ENCODE measurements at regions not wholly inside any gene's neighbourhood (a gene's known extent, or its start where the extent isn't known, plus 50 kb on each side); places are given as distances from the start of the nearest gene placed in this dataset.

- TF ChIP-seq CTCF (IDR thresholded peaks at IDR 0.05; ENCODE audit: low read length) (no peak), EZH2 (IDR thresholded peaks at IDR 0.05; ENCODE audit: borderline replicate concordance, low read length) (no peak)
Observed at GRCh38 chrX:9195199-9195880, 161.4 kb upstream of the FAM9B start.

All from OCI-LY1 (cell line).